A673 (cell line): ENCODE measurements at regions not wholly inside any gene's neighbourhood (a gene's known extent, or its start where the extent isn't known, plus 50 kb on each side); places are given as distances from the start of the nearest gene placed in this dataset.

Experiments
- CTCF ChIP-seq: fragments of 300-800, 200-600 bp; sonication (generic); conservative IDR thresholded peaks from 2 replicates; pipeline ENCODE4 v1.5.1; 2017; ENCODE audit warnings: low read depth, mild to moderate bottlenecking, antibody characterized with exemption, low read length, moderate library complexity, mixed read lengths
- EZH2 ChIP-seq: fragments of 200-600 bp; sonication (generic); IDR thresholded peaks from 2 replicates; pipeline ENCODE4 v1.6.1; 2017; ENCODE audit warnings: borderline replicate concordance, low read depth, mild to moderate bottlenecking, mixed read lengths, antibody characterized with exemption, low read length; ENCODE audit not compliant: poor library complexity, severe bottlenecking

DNA sequence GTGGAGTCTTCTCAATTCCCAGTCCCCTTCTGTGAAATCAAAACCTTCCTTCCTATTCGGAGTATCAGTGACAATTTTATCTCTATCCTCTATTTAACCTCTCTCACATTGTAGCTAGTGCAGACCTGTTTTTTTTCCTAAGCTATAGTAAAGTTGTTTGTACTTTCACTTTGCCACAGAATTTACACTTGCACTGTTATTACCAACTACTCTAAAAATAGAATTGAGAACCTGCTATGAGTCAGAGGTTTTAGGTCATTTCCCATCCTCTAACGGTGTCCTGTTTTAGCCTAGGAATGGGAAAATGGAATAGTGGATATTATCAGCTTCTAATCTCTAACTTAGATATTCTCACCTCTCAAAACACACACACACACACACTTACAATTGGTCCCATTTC, 862.7 kb downstream of the NCAM2 start:
- no peak for TF ChIP-seq CTCF
- TF ChIP-seq EZH2, result no peak
